ENCODE measurements at regions not wholly inside any gene's neighbourhood (a gene's known extent, or its start where the extent isn't known, plus 50 kb on each side); places are given as distances from the start of the nearest gene placed in this dataset.

- H3K4me3 Mint-ChIP-seq: no peak overlapping the region
- no peak for ATAC-seq (replicated peaks in 1 of 2)
- no peak overlapping the region for H3K27ac Mint-ChIP-seq
- peaks cover 4 to 14% of the 10 kb centered on the region in 2 donors for H3K9me3 Mint-ChIP-seq
- peaks cover 23% of the 10 kb centered on the region for H3K27me3 Mint-ChIP-seq (ENCODE audit: low read depth)
- H3K4me1 Mint-ChIP-seq (ENCODE audit: low read depth): peaks cover 16% of the 10 kb centered on the region
- H3K36me3 Mint-ChIP-seq (ENCODE audit: insufficient read depth in 2 of 2): peaks cover 9 to 14% of the 10 kb centered on the region in 2 donors
- no peak for DNase-seq
Observed at GRCh38 chr1:172909606-172910326, 141.0 kb downstream of the TNFSF18 start.

GRCh38 chr1:172912765-172913260, 137.9 kb downstream of the TNFSF18 start:
- ATAC-seq (replicated peaks in 1 of 2): no peak
- Mint-ChIP-seq H3K27me3 (ENCODE audit: low read depth) (peaks cover 12% of the 10 kb centered on the region), H3K9me3 (peaks cover 5 to 16% of the 10 kb centered on the region in 2 donors), H3K4me1 (ENCODE audit: low read depth) (no peaks in the 10 kb centered on the region), H3K4me3 (no peak overlapping the region), H3K27ac (no peak overlapping the region), H3K36me3 (ENCODE audit: insufficient read depth in 2 of 2) (peaks cover 9 to 13% of the 10 kb centered on the region in 2 donors)
- no peak for DNase-seq

GRCh38 chr1:172914501-172915144, 136.1 kb downstream of the TNFSF18 start:
- ATAC-seq (replicated peaks in 1 of 2) (no peak), DNase-seq (no peak)
- Mint-ChIP-seq H3K36me3 (ENCODE audit: insufficient read depth in 2 of 2) (peaks cover 9 to 10% of the 10 kb centered on the region in 2 donors), H3K4me3 (no peak overlapping the region), H3K27ac (no peak overlapping the region), H3K4me1 (ENCODE audit: low read depth) (no peaks in the 10 kb centered on the region), H3K27me3 (ENCODE audit: low read depth) (peaks cover 12% of the 10 kb centered on the region), H3K9me3 (peaks cover 5 to 10% of the 10 kb centered on the region in 2 donors)

DNA sequence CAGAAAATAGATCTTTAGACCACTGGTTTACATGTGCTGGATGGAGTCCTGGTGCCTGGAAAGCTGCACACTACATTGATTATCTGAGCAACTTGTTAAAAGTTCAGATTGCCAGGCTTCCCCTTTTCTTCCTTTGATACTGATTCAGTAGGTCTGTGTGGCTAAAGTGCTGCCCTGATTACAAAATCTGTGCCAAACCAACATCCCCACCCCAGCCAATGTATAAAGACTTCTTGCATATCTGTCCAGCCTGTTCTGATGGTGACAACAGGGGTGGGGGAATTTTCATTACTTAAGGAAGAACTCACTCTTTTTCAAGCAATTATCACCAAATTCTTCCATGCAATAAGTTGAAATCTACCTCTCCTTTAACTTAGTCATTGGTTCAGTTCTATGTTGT, 135.5 kb downstream of the TNFSF18 start:
- Mint-ChIP-seq H3K4me1 (ENCODE audit: low read depth) (no peaks in the 10 kb centered on the region), H3K36me3 (ENCODE audit: insufficient read depth in 2 of 2) (peaks cover 9 to 10% of the 10 kb centered on the region in 2 donors), H3K4me3 (no peak overlapping the region), H3K27me3 (ENCODE audit: low read depth) (peaks cover 12% of the 10 kb centered on the region), H3K27ac (no peak overlapping the region), H3K9me3 (peaks cover 5 to 10% of the 10 kb centered on the region in 2 donors)
- ATAC-seq (replicated peaks in 1 of 2): no peak
- DNase-seq: no peak

- H3K4me3 Mint-ChIP-seq: no peak overlapping the region
- H3K36me3 Mint-ChIP-seq (ENCODE audit: insufficient read depth in 2 of 2): peaks cover 9 to 10% of the 10 kb centered on the region in 2 donors
- H3K9me3 Mint-ChIP-seq: peaks cover 5 to 10% of the 10 kb centered on the region in 2 donors
- ATAC-seq (replicated peaks in 1 of 2): no peak
- peaks cover 12% of the 10 kb centered on the region for H3K27me3 Mint-ChIP-seq (ENCODE audit: low read depth)
- no peak for DNase-seq
- H3K27ac Mint-ChIP-seq: no peak overlapping the region
- H3K4me1 Mint-ChIP-seq (ENCODE audit: low read depth): no peaks in the 10 kb centered on the region
Observed at GRCh38 chr1:172916116-172916515, 134.6 kb downstream of the TNFSF18 start.

GRCh38 chr1:172917972-172918371, 132.8 kb downstream of the TNFSF18 start:
- Mint-ChIP-seq H3K27me3 (ENCODE audit: low read depth) (peaks cover 12% of the 10 kb centered on the region), H3K27ac (no peak overlapping the region), H3K9me3 (peaks cover 3 to 8% of the 10 kb centered on the region in 2 donors), H3K36me3 (ENCODE audit: insufficient read depth in 2 of 2) (peaks cover 6 to 7% of the 10 kb centered on the region in 2 donors), H3K4me1 (ENCODE audit: low read depth) (no peaks in the 10 kb centered on the region), H3K4me3 (no peak overlapping the region)
- ATAC-seq (replicated peaks in 1 of 2) (no peak), DNase-seq (no peak)

DNA sequence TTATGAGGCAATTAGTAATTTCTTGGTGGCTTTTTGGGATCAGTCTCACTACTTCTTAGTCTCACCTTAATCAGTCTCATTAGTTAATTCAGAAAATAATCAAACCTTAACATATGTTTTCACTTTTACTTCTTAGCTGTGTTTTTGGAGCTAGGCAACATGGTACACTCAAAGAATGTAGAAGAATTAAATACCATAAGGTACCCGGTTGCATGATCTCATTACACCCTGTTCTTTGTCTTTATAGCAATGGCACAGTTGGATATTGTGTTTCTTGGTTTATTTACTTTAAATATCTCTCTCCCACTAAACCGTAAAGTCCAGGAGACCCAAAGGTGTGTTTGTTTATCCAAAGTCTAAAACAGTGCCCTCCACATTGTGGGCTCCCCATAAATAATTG, 132.3 kb downstream of the TNFSF18 start:
- Mint-ChIP-seq H3K4me1 (ENCODE audit: low read depth) (no peaks in the 10 kb centered on the region), H3K9me3 (peaks cover 2 to 4% of the 10 kb centered on the region in 2 donors), H3K36me3 (ENCODE audit: insufficient read depth in 2 of 2) (peaks cover 2% of the 10 kb centered on the region in 2 donors), H3K27me3 (ENCODE audit: low read depth) (peaks cover 12% of the 10 kb centered on the region), H3K27ac (no peak overlapping the region), H3K4me3 (no peak overlapping the region)
- no peak for DNase-seq
- ATAC-seq (replicated peaks in 1 of 2): no peak

DNA sequence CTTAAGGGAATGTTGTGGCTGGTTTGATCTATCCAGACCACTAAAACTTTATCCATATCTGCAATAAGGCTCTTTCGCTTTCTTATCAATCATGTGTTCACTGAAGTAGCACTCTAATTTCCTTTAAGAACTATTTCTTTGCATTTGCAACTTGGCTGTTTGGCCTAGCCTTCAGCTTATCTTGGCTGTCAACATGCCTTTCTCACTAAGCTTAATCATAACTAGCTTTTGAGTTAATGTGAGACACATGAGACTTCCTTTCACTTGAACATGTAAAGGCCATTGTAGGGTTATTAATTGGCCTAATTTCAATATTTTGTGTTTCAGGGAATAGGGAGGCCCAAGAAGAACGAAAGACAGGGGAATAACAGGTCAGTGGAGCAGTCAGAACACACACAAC, 124.7 kb downstream of the TNFSF18 start:
- H3K36me3 Mint-ChIP-seq (ENCODE audit: insufficient read depth in 2 of 2): no peaks in the 10 kb centered on the region
- no peaks in the 10 kb centered on the region for H3K9me3 Mint-ChIP-seq
- no peaks in the 10 kb centered on the region for H3K4me1 Mint-ChIP-seq (ENCODE audit: low read depth)
- no peaks in the 10 kb centered on the region for H3K27me3 Mint-ChIP-seq (ENCODE audit: low read depth)
- DNase-seq (no peak), ATAC-seq (replicated peaks in 1 of 2) (no peak)
- no peak overlapping the region for H3K4me3 Mint-ChIP-seq
- no peak overlapping the region for H3K27ac Mint-ChIP-seq

DNA sequence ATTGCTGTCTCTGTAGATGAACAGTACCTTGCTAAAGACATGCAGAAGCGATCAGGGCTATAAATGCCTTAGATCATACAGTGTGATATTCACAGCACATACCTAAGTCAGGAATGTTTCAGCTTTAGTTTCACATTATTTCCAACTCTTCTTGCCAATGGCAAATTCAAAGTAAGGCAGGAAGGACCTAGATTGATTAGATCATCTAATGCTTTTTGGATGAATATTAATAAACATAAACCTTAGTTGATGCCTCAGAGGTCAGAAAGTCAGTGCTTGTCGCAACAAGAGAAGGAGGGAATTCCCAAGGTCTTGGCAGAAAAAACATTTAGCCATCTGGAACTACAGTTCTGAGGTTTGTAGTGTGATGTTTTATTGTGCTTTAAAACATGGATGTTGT, 122.3 kb downstream of the TNFSF18 start:
- Mint-ChIP-seq H3K27me3 (ENCODE audit: low read depth) (no peaks in the 10 kb centered on the region), H3K36me3 (ENCODE audit: insufficient read depth in 2 of 2) (no peaks in the 10 kb centered on the region), H3K4me3 (no peak overlapping the region), H3K27ac (no peak overlapping the region), H3K9me3 (no peaks in the 10 kb centered on the region), H3K4me1 (ENCODE audit: low read depth) (peaks cover 7% of the 10 kb centered on the region)
- ATAC-seq (replicated peaks in 1 of 2): no peak
- DNase-seq: no peak

DNA sequence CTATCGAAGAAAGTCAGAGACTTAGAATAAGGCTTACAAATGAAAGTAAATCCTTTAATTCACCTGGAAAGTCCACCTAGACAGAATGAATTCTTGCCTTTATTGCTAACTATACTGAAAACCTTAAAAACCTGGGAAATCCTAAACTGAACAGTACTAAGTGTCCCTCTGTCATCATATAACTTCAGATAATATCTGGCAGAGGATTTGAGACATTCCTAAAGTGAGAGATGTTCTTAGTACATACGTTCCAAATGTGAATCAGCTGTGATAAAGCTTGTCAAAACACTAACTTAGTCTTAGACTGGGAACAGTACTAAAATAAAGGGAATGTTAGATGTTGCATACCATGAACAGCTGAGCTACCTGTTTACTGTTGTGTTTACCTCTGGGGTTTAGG, 121.7 kb downstream of the TNFSF18 start:
- no peak for DNase-seq
- Mint-ChIP-seq H3K27me3 (ENCODE audit: low read depth) (no peaks in the 10 kb centered on the region), H3K4me1 (ENCODE audit: low read depth) (peaks cover 12% of the 10 kb centered on the region), H3K36me3 (ENCODE audit: insufficient read depth in 2 of 2) (no peaks in the 10 kb centered on the region), H3K27ac (no peak overlapping the region), H3K9me3 (no peaks in the 10 kb centered on the region), H3K4me3 (no peak overlapping the region)
- ATAC-seq (replicated peaks in 1 of 2): no peak

- Mint-ChIP-seq H3K9me3 (no peaks in the 10 kb centered on the region), H3K36me3 (ENCODE audit: insufficient read depth in 2 of 2) (no peaks in the 10 kb centered on the region), H3K4me1 (ENCODE audit: low read depth) (peaks cover 16% of the 10 kb centered on the region), H3K27ac (no peak overlapping the region), H3K4me3 (no peak overlapping the region), H3K27me3 (ENCODE audit: low read depth) (no peaks in the 10 kb centered on the region)
- ATAC-seq (replicated peaks in 1 of 2) (no peak), DNase-seq (no peak)
Observed at GRCh38 chr1:172930142-172930541, 120.6 kb downstream of the TNFSF18 start.

GRCh38 chr1:172931340-172931739, 119.4 kb downstream of the TNFSF18 start:
- H3K9me3 Mint-ChIP-seq: no peaks in the 10 kb centered on the region
- ATAC-seq (replicated peaks in 1 of 2): no peak
- H3K4me3 Mint-ChIP-seq: no peak overlapping the region
- H3K36me3 Mint-ChIP-seq (ENCODE audit: insufficient read depth in 2 of 2): no peaks in the 10 kb centered on the region
- no peaks in the 10 kb centered on the region for H3K27me3 Mint-ChIP-seq (ENCODE audit: low read depth)
- DNase-seq: no peak
- no peak overlapping the region for H3K27ac Mint-ChIP-seq
- peaks cover 16% of the 10 kb centered on the region for H3K4me1 Mint-ChIP-seq (ENCODE audit: low read depth)

DNA sequence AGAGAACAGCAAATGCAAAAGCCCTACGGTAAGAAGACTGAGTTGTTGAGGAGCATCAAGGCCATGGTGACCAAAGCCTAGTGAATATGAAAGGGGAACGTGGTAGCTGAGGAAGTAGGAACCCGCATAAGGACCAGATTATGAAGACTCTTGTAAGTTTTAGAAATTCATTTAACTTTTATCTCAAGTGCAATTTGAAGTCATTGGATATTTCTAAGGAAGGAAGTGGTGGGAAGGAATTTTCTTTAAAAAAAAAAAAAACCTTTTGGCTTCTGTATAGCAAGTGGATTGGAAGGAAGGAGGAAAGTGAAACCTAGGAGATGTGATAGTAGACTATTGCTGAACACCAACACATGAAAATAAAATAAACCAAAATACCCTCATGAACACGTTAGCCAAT, 119.0 kb downstream of the TNFSF18 start:
- ATAC-seq (replicated peaks in 1 of 2): no peak
- H3K9me3 Mint-ChIP-seq: no peaks in the 10 kb centered on the region
- H3K27me3 Mint-ChIP-seq (ENCODE audit: low read depth): no peaks in the 10 kb centered on the region
- no peak overlapping the region for H3K27ac Mint-ChIP-seq
- no peak for DNase-seq
- peaks cover 16% of the 10 kb centered on the region for H3K4me1 Mint-ChIP-seq (ENCODE audit: low read depth)
- H3K36me3 Mint-ChIP-seq (ENCODE audit: insufficient read depth in 2 of 2): no peaks in the 10 kb centered on the region
- H3K4me3 Mint-ChIP-seq: no peak overlapping the region

All from activated T-cell treated with anti-CD3 and anti-CD28 coated beads, Interleukin-2, amount 50 U/mL, for 72 hours (primary cell).